Mesendoderm (in vitro differentiated cells): ENCODE measurements at regions not wholly inside any gene's neighbourhood (a gene's known extent, or its start where the extent isn't known, plus 50 kb on each side); places are given as distances from the start of the nearest gene placed in this dataset.

Experiments
- DNase-seq: peaks from one replicate; pipeline ENCODE4 v3.0.0; 2013
- H2AK5ac ChIP-seq: 2 replicates; pipeline ENCODE4 v1.6.1; 2013; ENCODE audit warnings: low read length, inconsistent platforms
- H2BK120ac ChIP-seq: 2 replicates; pipeline ENCODE4 v1.6.1; 2013; ENCODE audit warnings: low read depth, mild to moderate bottlenecking, low read length, moderate library complexity, mixed read lengths
- H2BK15ac ChIP-seq: replicated peaks from 2 replicates; pipeline ENCODE4 v1.6.1; 2013; ENCODE audit warnings: low read depth, mild to moderate bottlenecking, moderate library complexity
- H2BK5ac ChIP-seq: 2 replicates; pipeline ENCODE4 v1.6.1; 2013; ENCODE audit warnings: low read length, inconsistent platforms
- H3K18ac ChIP-seq: 2 replicates; pipeline ENCODE4 v1.6.1; 2013; ENCODE audit warnings: mild to moderate bottlenecking, low read length, mixed read lengths
- H3K23ac ChIP-seq: one replicate; pipeline ENCODE4 v1.6.1; 2013; ENCODE audit warnings: low read length
- H3K27ac ChIP-seq: 2 replicates; pipeline ENCODE4 v1.5.1; 2013; ENCODE audit warnings: low read depth, mild to moderate bottlenecking, inconsistent platforms, low read length, moderate library complexity
- H3K27me3 ChIP-seq: 2 replicates; pipeline ENCODE4 v1.6.1; 2013; ENCODE audit warnings: low read length, control low read depth, mild to moderate bottlenecking, inconsistent platforms; ENCODE audit not compliant: insufficient read depth, poor library complexity
- H3K36me3 ChIP-seq: 2 replicates; pipeline ENCODE4 v1.6.1; 2013; ENCODE audit warnings: low read length, inconsistent platforms; ENCODE audit not compliant: control insufficient read depth, insufficient read depth
- H3K4ac ChIP-seq: one replicate; pipeline ENCODE4 v1.6.1; 2013; ENCODE audit warnings: low read depth, mild to moderate bottlenecking, low read length, moderate library complexity
- H3K4me1 ChIP-seq: 2 replicates; pipeline ENCODE4 v1.6.1; 2013; ENCODE audit warnings: low read depth, low read length, inconsistent platforms; ENCODE audit not compliant: control insufficient read depth
- H3K4me2 ChIP-seq: 2 replicates; pipeline ENCODE4 v1.6.1; 2013; ENCODE audit warnings: low read length
- H3K4me3 ChIP-seq: 2 replicates; pipeline ENCODE4 v1.5.1; 2013; ENCODE audit warnings: mild to moderate bottlenecking, low read length
- H3K56ac ChIP-seq: one replicate; pipeline ENCODE4 v1.6.1; 2013; ENCODE audit warnings: low read length
- H3K79me1 ChIP-seq: 2 replicates; pipeline ENCODE4 v1.6.1; 2013; ENCODE audit warnings: low read length, inconsistent platforms
- H3K79me2 ChIP-seq: 2 replicates; pipeline ENCODE4 v1.6.1; 2013; ENCODE audit warnings: mild to moderate bottlenecking, low read length; ENCODE audit not compliant: control insufficient read depth, insufficient read depth
- H3K9ac ChIP-seq: 2 replicates; pipeline ENCODE4 v1.6.1; 2013; ENCODE audit warnings: low read length, inconsistent platforms
- H4K5ac ChIP-seq: one replicate; pipeline ENCODE4 v1.6.1; 2013; ENCODE audit warnings: low read length
- H4K8ac ChIP-seq: one replicate; pipeline ENCODE4 v1.6.1; 2013; ENCODE audit warnings: low read depth, mild to moderate bottlenecking, control low read depth, low read length, moderate library complexity
- WGBS: extraction: QIAGEN DNeasy Blood & Tissue Kit; methylation state at CpG from one replicate; pipeline ENCODE4 v1.1.7; 2013; ENCODE audit warnings: low lambda C conversion rate, missing lambda C conversion rate; ENCODE audit not compliant: insufficient coverage; ENCODE audit errors: extremely low coverage; 5-methylcytosine and 5-hydroxymethylcytosine counted together

GRCh38 chr5:31064215-31064614, 129.3 kb upstream of the CDH6 start:
- Histone ChIP-seq H3K36me3 (no peaks in the 10 kb centered on the region), H2BK120ac (no peak overlapping the region), H3K27me3 (no peaks in the 10 kb centered on the region), H3K79me2 (no peaks in the 10 kb centered on the region), H3K79me1 (no peaks in the 10 kb centered on the region), H2AK5ac (no peak overlapping the region), H3K4me3 (no peak overlapping the region), H3K4me1 (no peaks in the 10 kb centered on the region), H4K5ac (no peak overlapping the region), H3K9ac (no peak overlapping the region), H3K27ac (no peak overlapping the region), H3K23ac (no peak overlapping the region), H4K8ac (no peak overlapping the region), H2BK15ac (no peak overlapping the region), H3K56ac (no peak overlapping the region), H3K18ac (no peak overlapping the region), H3K4ac (no peak overlapping the region), H2BK5ac (no peak overlapping the region), H3K4me2 (no peak overlapping the region)
- DNase-seq = no peak
- no CpG with 5 or more reads among the region's 3 CpGs for WGBS

GRCh38 chr5:31062902-31063580, 130.4 kb upstream of the CDH6 start:
- no peaks in the 10 kb centered on the region for H3K36me3 ChIP-seq
- H2BK5ac ChIP-seq = no peak overlapping the region
- no peak overlapping the region for H4K5ac ChIP-seq
- no peak overlapping the region for H2BK120ac ChIP-seq
- no peak overlapping the region for H3K4me2 ChIP-seq
- H3K4ac ChIP-seq = no peak overlapping the region
- no CpG with 5 or more reads among the region's 3 CpGs for WGBS
- H3K79me1 ChIP-seq = no peaks in the 10 kb centered on the region
- no peak overlapping the region for H3K23ac ChIP-seq
- no peaks in the 10 kb centered on the region for H3K4me1 ChIP-seq
- H3K4me3 ChIP-seq = no peak overlapping the region
- no peak overlapping the region for H3K56ac ChIP-seq
- H3K27me3 ChIP-seq = no peaks in the 10 kb centered on the region
- H3K9ac ChIP-seq = no peak overlapping the region
- no peak overlapping the region for H4K8ac ChIP-seq
- no peak overlapping the region for H3K27ac ChIP-seq
- no peak overlapping the region for H2BK15ac ChIP-seq
- no peak for DNase-seq
- no peak overlapping the region for H3K18ac ChIP-seq
- H2AK5ac ChIP-seq = no peak overlapping the region
- H3K79me2 ChIP-seq = no peaks in the 10 kb centered on the region

- no peak overlapping the region for H3K9ac ChIP-seq
- H3K27me3 ChIP-seq = no peaks in the 10 kb centered on the region
- H3K27ac ChIP-seq = no peak overlapping the region
- H4K8ac ChIP-seq = no peak overlapping the region
- H3K4ac ChIP-seq = no peak overlapping the region
- no peaks in the 10 kb centered on the region for H3K4me1 ChIP-seq
- DNase-seq = no peak
- H3K4me3 ChIP-seq = no peak overlapping the region
- H4K5ac ChIP-seq = no peak overlapping the region
- H3K36me3 ChIP-seq = no peaks in the 10 kb centered on the region
- H3K56ac ChIP-seq = no peak overlapping the region
- no CpG with 5 or more reads among the region's 2 CpGs for WGBS
- H3K23ac ChIP-seq = no peak overlapping the region
- no peak overlapping the region for H3K18ac ChIP-seq
- no peak overlapping the region for H2AK5ac ChIP-seq
- H3K79me2 ChIP-seq = no peaks in the 10 kb centered on the region
- no peak overlapping the region for H3K4me2 ChIP-seq
- H3K79me1 ChIP-seq = no peaks in the 10 kb centered on the region
- no peak overlapping the region for H2BK5ac ChIP-seq
- H2BK120ac ChIP-seq = no peak overlapping the region
- no peak overlapping the region for H2BK15ac ChIP-seq
These were observed 133.6 kb upstream of the CDH6 start for GRCh38 chr5:31059889-31060288.

GRCh38 chr5:31054453-31054852, 139.0 kb upstream of the CDH6 start:
- no CpG with 5 or more reads among the region's 4 CpGs for WGBS
- no peak overlapping the region for H3K27ac ChIP-seq

GRCh38 chr5:31052937-31053658, 140.4 kb upstream of the CDH6 start:
- Histone ChIP-seq H3K4me2 (no peak overlapping the region), H3K18ac (no peak overlapping the region), H3K79me1 (no peaks in the 10 kb centered on the region), H4K5ac (no peak overlapping the region), H3K4ac (no peak overlapping the region), H3K56ac (no peak overlapping the region), H4K8ac (no peak overlapping the region), H2BK5ac (no peak overlapping the region), H2BK120ac (no peak overlapping the region), H3K27ac (no peak overlapping the region), H2AK5ac (no peak overlapping the region), H3K27me3 (no peaks in the 10 kb centered on the region), H3K4me1 (no peaks in the 10 kb centered on the region), H3K9ac (no peak overlapping the region), H3K4me3 (no peak overlapping the region), H3K79me2 (no peaks in the 10 kb centered on the region), H3K23ac (no peak overlapping the region), H3K36me3 (no peaks in the 10 kb centered on the region), H2BK15ac (no peak overlapping the region)
- WGBS = no CpG with 5 or more reads among the region's 7 CpGs
- no peak for DNase-seq

More at GRCh38 chr5:31054453-31054852, 139.0 kb upstream of the CDH6 start:
- Histone ChIP-seq H2BK120ac (no peak overlapping the region), H3K36me3 (no peaks in the 10 kb centered on the region), H3K79me1 (no peaks in the 10 kb centered on the region), H2BK5ac (no peak overlapping the region), H3K79me2 (no peaks in the 10 kb centered on the region), H3K4me3 (no peak overlapping the region), H3K4ac (no peak overlapping the region), H3K4me1 (no peaks in the 10 kb centered on the region), H3K18ac (no peak overlapping the region), H3K27me3 (no peaks in the 10 kb centered on the region), H3K4me2 (no peak overlapping the region), H3K23ac (no peak overlapping the region), H2AK5ac (no peak overlapping the region), H2BK15ac (no peak overlapping the region), H3K56ac (no peak overlapping the region), H3K9ac (no peak overlapping the region), H4K5ac (no peak overlapping the region), H4K8ac (no peak overlapping the region)
- no peak for DNase-seq
